Fibroblast of lung (primary cell): ENCODE measurements at regions not wholly inside any gene's neighbourhood (a gene's known extent, or its start where the extent isn't known, plus 50 kb on each side); places are given as distances from the start of the nearest gene placed in this dataset.

Experiments used
- EZH2 ChIP-seq: IDR thresholded peaks from 2 replicates; pipeline ENCODE4 v1.5.1; 2012; ENCODE audit warnings: low read length, control low read depth, mild to moderate bottlenecking; ENCODE audit errors: missing control alignments
- TF ChIP-seq, protein P1 (sequence below), 2 donors: IDR thresholded peaks in 1 of 2; conservative IDR thresholded peaks in 1 of 2; 1 replicate in 1 of 2; 2 replicates in 1 of 2; pipeline ENCODE4 v1.5.1; 2011 to 2012; ENCODE audit warnings: low read length in 2 of 2, control low read depth in 1 of 2, inconsistent platforms in 1 of 2, low read depth in 1 of 2, mild to moderate bottlenecking in 1 of 2

DNA sequence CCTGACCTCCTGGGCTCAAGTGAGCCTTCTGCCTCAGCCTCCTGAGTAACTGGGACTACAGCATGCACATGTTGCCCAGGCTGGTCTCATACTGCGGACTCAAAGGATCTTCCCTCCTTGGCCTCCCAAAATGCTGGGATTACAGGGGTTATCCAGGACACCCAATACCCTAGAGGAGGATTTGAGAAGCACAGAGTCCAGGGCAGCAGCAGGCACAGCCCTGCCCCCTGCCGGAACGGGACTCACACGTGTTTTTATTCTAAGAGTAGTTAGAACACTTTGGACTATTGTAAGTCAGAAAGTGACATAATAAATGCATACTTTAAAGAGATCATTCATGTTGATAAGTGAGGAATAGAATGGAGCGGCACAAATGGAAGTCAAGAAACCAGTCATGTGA is 80.2 kb downstream of the C6orf118 start:
- no peak for TF ChIP-seq EZH2
- TF ChIP-seq, protein P1, sequence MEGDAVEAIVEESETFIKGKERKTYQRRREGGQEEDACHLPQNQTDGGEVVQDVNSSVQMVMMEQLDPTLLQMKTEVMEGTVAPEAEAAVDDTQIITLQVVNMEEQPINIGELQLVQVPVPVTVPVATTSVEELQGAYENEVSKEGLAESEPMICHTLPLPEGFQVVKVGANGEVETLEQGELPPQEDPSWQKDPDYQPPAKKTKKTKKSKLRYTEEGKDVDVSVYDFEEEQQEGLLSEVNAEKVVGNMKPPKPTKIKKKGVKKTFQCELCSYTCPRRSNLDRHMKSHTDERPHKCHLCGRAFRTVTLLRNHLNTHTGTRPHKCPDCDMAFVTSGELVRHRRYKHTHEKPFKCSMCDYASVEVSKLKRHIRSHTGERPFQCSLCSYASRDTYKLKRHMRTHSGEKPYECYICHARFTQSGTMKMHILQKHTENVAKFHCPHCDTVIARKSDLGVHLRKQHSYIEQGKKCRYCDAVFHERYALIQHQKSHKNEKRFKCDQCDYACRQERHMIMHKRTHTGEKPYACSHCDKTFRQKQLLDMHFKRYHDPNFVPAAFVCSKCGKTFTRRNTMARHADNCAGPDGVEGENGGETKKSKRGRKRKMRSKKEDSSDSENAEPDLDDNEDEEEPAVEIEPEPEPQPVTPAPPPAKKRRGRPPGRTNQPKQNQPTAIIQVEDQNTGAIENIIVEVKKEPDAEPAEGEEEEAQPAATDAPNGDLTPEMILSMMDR (conservative IDR thresholded peaks at IDR 0.05 in 1 of 2, IDR thresholded peaks at IDR 0.05 in 1 of 2; ENCODE audit: low read depth in 1 of 2, low read length in 2 of 2) = no peak
